Activated naive CD4-positive, alpha-beta T cell treated with anti-CD3 and anti-CD28 coated beads, Interleukin-2, amount 50 U/mL, for 72 hours (primary cell): ENCODE measurements at regions not wholly inside any gene's neighbourhood (a gene's known extent, or its start where the extent isn't known, plus 50 kb on each side); places are given as distances from the start of the nearest gene placed in this dataset.
A peak's percentile ranks its signal among the peaks of the same experiment; 100 is the strongest.
"Not testable (repeated sequence)": the region's sequence is repeated elsewhere in the genome, so short reads cannot be mapped to it uniquely, and the experiment has no call there.

Experiments used
- ATAC-seq, 2 donors: fragments of 150-1000 bp; cut with Tn5 transposase; 2 replicates each; pipeline ENCODE4 v1.10.0; 2021; ENCODE audit warnings: mild to moderate bottlenecking in 2 of 2, moderate library complexity in 2 of 2
- DNase-seq, 2 donors: peaks; one replicate each; pipeline ENCODE4 v3.0.0; 2021 to 2022; ENCODE audit warnings: low spot score in 2 of 2
- H3K27ac Mint-ChIP-seq, 2 donors: one replicate each; pipeline ENCODE4 v1.8.0; 2022; ENCODE audit warnings: mild to moderate bottlenecking in 2 of 2, mixed read lengths in 2 of 2
- H3K36me3 Mint-ChIP-seq, 2 donors: one replicate each; pipeline ENCODE4 v1.8.0; 2022; ENCODE audit warnings: mixed read lengths in 2 of 2
- H3K9me3 Mint-ChIP-seq, 2 donors: one replicate each; pipeline ENCODE4 v1.8.0; 2022; ENCODE audit warnings: mixed read lengths in 2 of 2

DNA sequence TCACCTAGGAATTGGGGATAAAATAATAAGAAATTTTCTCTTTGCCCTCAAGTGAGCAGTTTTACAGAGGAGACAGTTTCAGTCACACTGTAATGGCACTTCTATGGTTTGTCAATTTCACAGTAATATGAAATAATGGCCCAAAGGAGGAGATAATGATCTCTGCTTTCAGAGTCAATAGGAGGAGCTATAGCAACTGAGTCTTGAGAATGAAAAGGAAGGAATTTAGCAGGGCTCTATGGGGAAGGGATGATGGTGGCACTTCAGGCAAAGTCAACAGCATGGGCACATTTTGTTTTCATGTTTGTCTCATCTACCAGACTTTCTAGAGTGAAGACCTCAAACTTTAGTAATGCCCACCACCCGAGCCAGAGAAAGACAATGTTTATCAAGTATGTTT is 138.3 kb upstream of the HMGN3 start:
- DNase-seq (no peak), ATAC-seq (no peak)
- Mint-ChIP-seq H3K36me3 (peaks cover 9 to 14% of the 10 kb centered on the region in 2 donors), H3K9me3 (peaks cover 8 to 16% of the 10 kb centered on the region in 2 donors), H3K27ac (no peak overlapping the region)

- no peak for ATAC-seq
- DNase-seq, result no peak
- Mint-ChIP-seq H3K36me3 (peaks cover 31 to 36% of the 10 kb centered on the region in 2 donors), H3K27ac (no peak overlapping the region), H3K9me3 (peaks cover 28 to 35% of the 10 kb centered on the region in 2 donors)
Observed at GRCh38 chr6:79369026-79369425, 134.5 kb upstream of the HMGN3 start.

DNA sequence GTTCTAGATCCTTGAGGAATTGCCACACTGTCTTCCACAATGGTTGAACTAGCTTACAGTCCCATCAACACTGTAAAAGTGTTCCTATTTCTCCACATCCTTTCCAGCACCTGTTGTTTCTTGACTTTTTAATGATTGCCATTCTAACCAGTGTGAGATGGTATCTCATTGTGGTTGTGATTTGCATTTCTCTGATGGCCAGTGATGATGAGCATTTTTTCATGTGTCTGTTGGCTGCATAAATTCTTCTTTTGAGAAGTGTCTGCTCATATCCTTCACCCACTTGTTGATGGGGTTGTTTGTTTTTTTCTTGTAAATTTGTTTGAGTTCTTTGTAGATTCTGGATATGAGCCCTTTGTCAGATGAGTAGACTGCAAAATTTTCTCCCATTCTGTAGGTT is 129.0 kb upstream of the HMGN3 start:
- peaks cover 22 to 32% of the 10 kb centered on the region in 2 donors for H3K36me3 Mint-ChIP-seq
- not testable (repeated sequence) for DNase-seq, H3K27ac Mint-ChIP-seq, ATAC-seq
- H3K9me3 Mint-ChIP-seq, result peaks cover 34 to 36% of the 10 kb centered on the region in 2 donors

DNA sequence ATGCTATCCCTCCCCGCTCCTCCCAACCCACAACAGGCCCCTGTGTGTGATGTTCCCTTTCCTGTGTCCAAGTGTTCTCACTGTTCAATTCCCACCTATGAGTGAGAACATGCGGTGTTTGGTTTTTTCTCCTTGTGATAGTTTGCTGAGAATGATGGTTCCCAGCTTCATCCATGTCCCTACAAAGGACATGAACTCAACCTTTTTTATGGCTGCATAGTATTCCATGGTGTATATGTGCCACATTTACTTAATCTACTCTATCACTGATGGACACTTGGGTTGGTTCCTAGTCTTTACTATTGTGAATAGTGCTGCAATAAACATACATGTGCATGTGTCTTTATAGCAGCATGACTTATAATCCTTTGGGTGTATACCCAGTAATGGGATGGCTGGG is 126.6 kb upstream of the HMGN3 start:
- DNase-seq, ATAC-seq: not testable (repeated sequence)
- Mint-ChIP-seq H3K9me3 (peaks cover 21 to 29% of the 10 kb centered on the region in 2 donors), H3K36me3 (peaks cover 9 to 18% of the 10 kb centered on the region in 2 donors), H3K27ac (peak overlapping the region in 1 of 2 donors; percentile 16)

DNA sequence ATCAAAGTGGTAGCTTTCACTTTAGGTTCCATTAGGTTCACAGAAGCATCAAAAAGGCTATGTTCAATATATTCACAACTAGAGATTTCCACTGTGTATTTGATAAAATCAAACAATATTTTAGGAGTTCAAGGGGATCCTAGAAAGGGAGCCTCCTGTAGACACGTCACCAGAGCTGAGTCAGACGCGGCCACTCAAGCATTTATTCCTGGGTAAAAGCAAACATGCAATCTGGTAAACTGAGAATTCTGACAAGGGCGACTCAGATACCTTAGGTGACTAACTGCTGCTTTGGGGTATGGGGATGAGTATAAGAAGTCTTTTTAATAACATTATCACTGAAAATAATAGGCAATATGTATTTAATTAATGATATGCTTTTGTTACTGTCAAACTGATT is 118.7 kb upstream of the HMGN3 start:
- no peak for DNase-seq
- Mint-ChIP-seq H3K36me3 (peaks cover 0 to 6% of the 10 kb centered on the region in 2 donors), H3K9me3 (peaks cover 8 to 12% of the 10 kb centered on the region in 2 donors), H3K27ac (no peak overlapping the region)
- no peak for ATAC-seq

GRCh38 chr6:79338493-79338892 is 104.0 kb upstream of the HMGN3 start:
- no peak for ATAC-seq
- Mint-ChIP-seq H3K36me3 (peaks cover 0 to 6% of the 10 kb centered on the region in 2 donors), H3K9me3 (peaks cover 0 to 4% of the 10 kb centered on the region in 2 donors), H3K27ac (no peak overlapping the region)
- no peak for DNase-seq

GRCh38 chr6:79335133-79335674 is 100.7 kb upstream of the HMGN3 start:
- no peak overlapping the region for H3K27ac Mint-ChIP-seq
- DNase-seq, result peak in 1 of 2 donors; percentile 22

GRCh38 chr6:79334674-79335073 is 100.2 kb upstream of the HMGN3 start:
- H3K36me3 Mint-ChIP-seq, result peaks cover 0 to 8% of the 10 kb centered on the region in 2 donors
- H3K9me3 Mint-ChIP-seq, result peaks cover 0 to 4% of the 10 kb centered on the region in 2 donors
- DNase-seq, result no peak
- no peak overlapping the region for H3K27ac Mint-ChIP-seq
- no peak for ATAC-seq

More at GRCh38 chr6:79335133-79335674, 100.7 kb upstream of the HMGN3 start:
- ATAC-seq, result peak; percentile 69 to 70
- Mint-ChIP-seq H3K9me3 (peaks cover 0 to 4% of the 10 kb centered on the region in 2 donors), H3K36me3 (peaks cover 0 to 8% of the 10 kb centered on the region in 2 donors)

DNA sequence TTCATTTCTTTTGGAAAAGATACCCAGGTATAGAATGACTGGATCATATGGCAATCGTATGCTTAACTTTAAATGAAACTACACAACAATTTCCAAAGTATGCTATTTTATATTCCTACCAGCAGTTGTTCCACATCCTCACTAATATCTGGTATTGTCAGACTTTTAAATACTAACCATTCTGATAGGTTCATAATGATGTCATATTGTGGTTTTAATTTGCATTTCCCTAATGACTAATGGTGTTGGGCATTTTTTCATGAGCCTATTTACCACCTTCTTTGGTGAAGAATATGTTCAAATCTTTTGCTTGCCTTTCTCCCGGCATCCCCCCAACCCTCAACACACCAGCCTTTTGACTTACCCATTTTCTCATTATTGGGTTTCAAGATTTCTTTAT is 96.2 kb upstream of the HMGN3 start:
- H3K27ac Mint-ChIP-seq, result peak overlapping the region in 1 of 2 donors; percentile 79
- H3K9me3 Mint-ChIP-seq, result peaks cover 4 to 19% of the 10 kb centered on the region in 2 donors
- H3K36me3 Mint-ChIP-seq, result peaks cover 0 to 22% of the 10 kb centered on the region in 2 donors
- DNase-seq (no peak), ATAC-seq (peak in 1 of 2 donors; percentile 19)

GRCh38 chr6:79313254-79313653 is 78.8 kb upstream of the HMGN3 start:
- no peak for ATAC-seq

DNA sequence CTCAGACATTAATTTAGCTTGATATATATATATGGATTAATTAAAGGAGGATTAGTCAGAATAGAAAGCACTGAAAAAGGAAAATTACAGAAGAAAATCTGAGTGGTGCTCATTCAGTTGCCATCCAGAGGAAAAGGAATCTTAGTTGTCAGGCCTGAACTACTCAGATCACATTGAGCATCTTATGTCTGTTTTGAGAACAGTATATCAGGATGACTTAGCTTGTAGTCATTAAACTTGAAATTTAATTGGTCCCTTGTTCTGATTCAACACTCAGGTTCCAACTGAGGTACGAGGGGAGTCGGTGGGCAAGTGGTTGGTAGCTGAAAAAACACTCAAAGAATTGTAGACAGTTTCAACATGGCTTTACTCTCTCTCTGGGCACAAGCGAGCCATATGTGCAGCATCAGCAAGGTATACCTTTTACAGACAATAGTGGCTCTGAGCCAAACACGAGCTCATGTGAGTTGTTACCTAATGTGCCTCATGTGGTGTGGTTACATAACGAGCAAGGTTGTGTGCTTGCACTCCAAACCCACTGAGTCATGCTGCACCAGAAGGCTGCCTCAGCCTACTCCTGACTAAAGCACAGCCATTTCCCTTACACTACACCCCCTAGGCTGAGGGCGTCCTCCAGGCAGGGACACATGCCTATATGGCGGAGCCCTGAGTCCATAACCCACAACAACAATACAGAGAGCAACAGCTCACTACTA is 73.0 kb upstream of the HMGN3 start:
- ATAC-seq, result no peak
- DNase-seq, result no peak
- no peak overlapping the region for H3K27ac Mint-ChIP-seq
- no peaks in the 10 kb centered on the region for H3K36me3 Mint-ChIP-seq
- H3K9me3 Mint-ChIP-seq, result no peaks in the 10 kb centered on the region

More at GRCh38 chr6:79313254-79313653, 78.8 kb upstream of the HMGN3 start:
- DNase-seq, result no peak
- H3K36me3 Mint-ChIP-seq, result no peaks in the 10 kb centered on the region
- no peak overlapping the region for H3K27ac Mint-ChIP-seq
- peaks cover 0 to 5% of the 10 kb centered on the region in 2 donors for H3K9me3 Mint-ChIP-seq

GRCh38 chr6:79305020-79305419 is 70.5 kb upstream of the HMGN3 start:
- Mint-ChIP-seq H3K9me3 (no peaks in the 10 kb centered on the region), H3K27ac (no peak overlapping the region), H3K36me3 (no peaks in the 10 kb centered on the region)
- ATAC-seq (no peak), DNase-seq (no peak)

DNA sequence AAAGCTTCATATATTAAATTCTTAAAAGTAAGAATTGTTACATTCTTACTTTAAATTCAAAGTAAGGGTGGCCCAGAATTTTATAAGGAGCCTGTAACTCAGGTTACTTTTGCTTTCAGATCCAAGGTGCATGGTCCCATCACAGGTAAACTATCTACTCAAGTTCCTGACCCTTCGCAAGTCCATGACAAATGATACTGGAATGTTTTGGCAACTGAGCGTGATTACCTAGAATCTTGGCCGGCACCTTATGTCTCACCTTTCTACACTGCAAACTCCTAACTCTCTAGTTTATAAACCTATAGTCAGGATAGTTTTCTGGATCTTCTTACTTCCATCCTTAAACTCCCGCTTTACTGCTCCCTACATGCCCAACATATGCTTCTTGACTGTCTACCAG is 67.9 kb upstream of the HMGN3 start:
- Mint-ChIP-seq H3K36me3 (no peaks in the 10 kb centered on the region), H3K27ac (no peak overlapping the region), H3K9me3 (no peaks in the 10 kb centered on the region)
- ATAC-seq (no peak), DNase-seq (no peak)

DNA sequence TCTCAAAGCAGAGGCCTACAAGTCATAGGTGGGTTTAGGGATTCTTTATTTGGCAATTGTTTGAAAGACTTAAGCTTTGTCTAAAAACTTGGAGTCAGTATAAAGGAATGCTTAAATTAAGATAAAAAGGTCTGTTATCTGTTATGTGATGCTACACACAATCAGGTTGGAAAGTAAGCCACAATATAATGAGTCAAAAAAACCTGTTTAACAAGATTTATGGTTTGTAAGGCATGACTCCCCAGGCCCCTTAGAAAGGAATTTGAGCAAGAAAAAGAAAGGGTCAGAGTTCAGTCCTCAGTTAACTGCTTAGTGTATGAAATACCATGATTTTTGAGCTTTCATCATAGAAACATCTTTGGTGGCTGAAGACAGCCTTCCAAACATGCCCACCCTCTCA is 66.8 kb upstream of the HMGN3 start:
- ATAC-seq, result no peak
- no peaks in the 10 kb centered on the region for H3K36me3 Mint-ChIP-seq
- H3K27ac Mint-ChIP-seq, result no peak overlapping the region
- no peaks in the 10 kb centered on the region for H3K9me3 Mint-ChIP-seq
- DNase-seq, result no peak

DNA sequence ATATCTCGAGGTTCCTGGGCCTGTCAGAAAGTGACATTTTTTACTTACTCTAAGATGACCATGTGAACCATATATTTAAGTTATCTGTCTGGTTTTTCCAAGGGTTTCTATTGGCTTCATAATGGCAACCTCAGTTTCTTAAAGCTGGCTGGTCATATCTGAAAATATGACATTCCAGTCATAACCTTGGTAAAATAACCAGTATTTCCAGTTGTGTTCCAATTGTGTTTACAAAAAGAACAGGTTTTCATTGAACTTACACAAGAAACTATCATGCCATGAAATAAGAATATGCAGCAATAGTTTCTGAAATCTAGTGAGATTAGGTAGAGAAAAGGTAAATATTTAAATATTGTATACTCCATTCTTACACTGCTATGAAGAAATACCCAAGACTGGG is 61.7 kb upstream of the HMGN3 start:
- ATAC-seq (no peak), DNase-seq (no peak)
- H3K9me3 Mint-ChIP-seq, result no peaks in the 10 kb centered on the region
- no peaks in the 10 kb centered on the region for H3K36me3 Mint-ChIP-seq
- H3K27ac Mint-ChIP-seq, result no peak overlapping the region
